GM18868 (cell line): ENCODE measurements at regions not wholly inside any gene's neighbourhood (a gene's known extent, or its start where the extent isn't known, plus 50 kb on each side); places are given as distances from the start of the nearest gene placed in this dataset.
"Not testable (repeated sequence)": the region's sequence is repeated elsewhere in the genome, so short reads cannot be mapped to it uniquely, and the experiment has no call there.

Experiments
- ATAC-seq: cut with Tn5 transposase; IDR thresholded peaks from one replicate; pipeline ENCODE4 v1.9.1; 2021; ENCODE audit warnings: mild to moderate bottlenecking, moderate library complexity; ENCODE audit not compliant: unreplicated experiment

DNA sequence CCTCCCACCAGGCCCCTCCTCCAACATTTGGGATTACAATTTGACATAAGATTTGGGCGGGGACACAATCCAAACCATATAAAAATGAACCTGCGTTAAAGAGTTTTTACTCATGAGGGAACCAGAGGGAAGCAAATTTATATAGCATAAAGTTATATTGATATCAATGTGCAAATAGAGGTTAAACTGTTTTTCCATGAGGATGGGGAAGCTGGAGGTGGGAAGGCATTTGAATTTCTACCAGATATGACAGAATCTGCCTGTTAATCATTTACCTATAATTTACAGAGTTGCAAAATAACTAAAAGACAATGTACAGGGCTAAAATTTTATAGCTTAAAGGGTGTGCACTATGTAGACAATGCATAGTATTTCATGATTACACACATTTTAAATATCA, 322.0 kb upstream of the FKBP1C start:
- no peak for ATAC-seq

DNA sequence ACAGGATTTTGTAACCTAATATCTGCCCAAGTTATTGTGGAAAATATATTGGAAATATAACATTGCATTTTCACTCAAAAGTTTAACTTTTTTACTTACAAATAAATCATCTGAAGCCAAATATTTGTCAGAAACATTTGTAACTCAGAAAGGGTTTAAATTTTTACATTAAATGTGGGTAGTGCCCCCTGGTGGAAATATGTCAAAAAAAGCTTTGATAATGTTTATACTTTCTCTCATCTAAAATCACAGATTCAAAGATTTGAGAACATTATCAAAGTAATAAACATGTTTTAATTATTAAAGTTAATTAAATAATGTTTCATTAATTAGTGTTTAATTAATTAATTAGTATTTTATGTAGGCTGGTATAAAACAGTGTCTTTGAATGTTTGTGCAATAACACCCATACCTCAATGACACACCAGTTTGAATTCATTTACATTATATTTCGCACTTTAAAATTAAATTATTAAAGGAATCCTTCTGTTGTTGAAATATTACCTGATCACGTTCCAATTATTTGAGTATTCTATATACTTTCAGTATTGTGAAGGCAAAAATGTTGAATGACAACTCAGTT, 320.1 kb upstream of the FKBP1C start:
- ATAC-seq = no peak

DNA sequence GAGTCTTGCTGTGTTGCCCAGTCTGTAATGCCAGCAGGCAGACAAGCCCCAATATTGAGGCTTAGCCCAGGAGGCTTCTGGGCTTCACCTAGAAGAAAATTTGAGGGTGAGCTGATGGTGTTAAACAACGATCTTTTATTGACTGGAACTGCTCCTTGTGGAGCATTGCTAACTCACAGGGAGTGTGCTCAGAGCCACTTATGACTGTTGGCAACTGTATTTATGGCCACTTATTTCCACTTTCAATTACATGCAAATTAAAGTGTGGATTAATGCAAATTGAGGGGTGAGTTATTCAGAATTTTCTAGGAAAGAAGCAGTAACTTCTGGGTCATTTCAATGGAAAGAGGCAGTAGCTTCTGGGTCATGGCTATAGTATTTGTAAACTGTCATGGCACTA, 317.2 kb upstream of the FKBP1C start:
- no peak for ATAC-seq

DNA sequence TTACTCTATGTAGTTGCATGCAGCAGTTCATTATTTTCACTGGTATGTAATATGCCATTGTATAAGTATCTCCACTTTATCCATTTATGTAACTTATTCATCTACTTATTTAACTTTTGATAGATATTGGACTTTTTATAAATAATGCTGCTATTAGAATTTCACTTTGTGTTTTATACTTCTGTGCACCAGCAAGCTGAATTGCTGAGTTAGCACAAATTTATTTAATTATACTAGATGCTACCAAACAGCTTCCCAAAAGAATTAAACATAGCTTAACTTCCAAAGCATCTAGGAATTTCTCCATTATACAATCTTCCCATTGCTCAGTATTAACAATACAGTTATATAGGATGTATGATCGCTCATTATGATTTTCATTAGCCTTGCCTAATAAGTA, 308.0 kb upstream of the FKBP1C start:
- ATAC-seq = no peak

DNA sequence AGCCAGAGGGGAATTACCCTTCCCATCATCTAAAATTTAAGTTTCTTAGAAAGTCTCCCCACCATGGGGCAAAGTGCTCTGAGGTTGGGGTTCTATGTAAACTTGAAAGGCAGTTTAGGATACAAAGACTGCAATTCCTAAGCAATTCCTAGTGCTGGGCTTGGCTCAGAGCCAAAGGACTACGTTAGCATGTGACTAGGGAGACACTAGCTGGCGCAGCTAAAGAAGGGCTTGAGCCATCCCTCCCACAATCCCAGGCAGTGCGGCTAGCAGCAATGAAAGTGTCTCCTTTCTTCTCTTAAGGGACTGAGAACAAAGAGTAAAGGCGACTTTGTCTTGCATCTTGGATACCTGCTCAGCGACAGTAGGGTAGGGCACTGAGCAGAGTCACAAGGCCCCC, 306.6 kb upstream of the FKBP1C start:
- no peak for ATAC-seq

DNA sequence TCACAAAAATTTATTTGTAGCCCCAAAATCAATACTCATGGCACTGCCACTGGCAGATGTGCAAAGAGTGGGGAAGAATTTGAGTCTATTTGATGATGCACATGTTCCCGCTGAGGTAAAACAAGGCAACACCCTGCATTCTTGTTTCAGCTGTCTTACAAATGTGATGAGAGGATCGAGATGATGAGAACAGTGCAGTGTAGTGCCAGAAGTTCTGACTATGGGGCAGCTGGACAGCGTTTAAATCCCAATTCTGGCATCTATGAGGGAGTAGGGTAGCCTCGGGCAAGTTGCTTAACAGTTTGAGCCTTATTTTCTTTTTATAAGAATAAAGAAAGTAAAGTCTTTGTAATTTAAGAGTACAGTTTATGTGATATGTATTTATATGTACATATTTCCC, 296.7 kb upstream of the FKBP1C start:
- no peak for ATAC-seq

DNA sequence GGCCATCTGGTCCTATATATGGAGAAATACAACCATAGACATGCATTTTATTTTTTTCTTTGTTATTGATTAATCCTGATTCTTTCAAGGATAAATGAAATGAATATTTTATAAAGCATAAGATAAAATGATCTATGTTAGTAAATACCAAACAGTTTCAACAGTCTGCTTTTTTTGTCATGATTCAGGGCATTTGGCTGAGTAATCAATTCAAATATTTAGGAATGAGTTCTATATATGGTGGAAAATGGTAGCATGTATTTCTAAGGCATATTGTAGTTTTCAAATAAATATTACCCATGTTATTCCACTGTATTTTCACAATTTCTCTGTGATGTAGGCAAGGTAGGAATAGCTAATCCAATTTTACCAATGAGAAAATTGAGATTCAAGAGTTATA, 287.5 kb upstream of the FKBP1C start:
- no peak for ATAC-seq

DNA sequence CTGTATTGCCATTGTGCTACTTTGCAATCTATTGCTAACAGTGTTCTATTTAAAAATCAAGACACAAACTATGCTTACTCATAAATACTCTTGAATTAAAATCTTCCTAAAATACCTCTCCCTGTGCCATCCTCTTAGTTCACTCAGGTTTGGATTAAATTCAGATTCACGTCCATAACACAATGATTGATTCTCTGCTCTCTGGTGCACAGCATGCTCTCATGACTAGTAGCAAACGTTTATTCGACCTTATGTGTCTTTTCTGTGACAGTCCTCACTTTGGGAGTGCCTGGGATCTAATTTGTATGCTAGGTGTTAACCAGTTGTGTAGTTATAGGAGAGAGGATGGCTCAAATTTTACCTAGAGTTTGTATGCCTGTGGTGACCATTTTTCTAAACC, 270.4 kb upstream of the FKBP1C start:
- no peak for ATAC-seq

DNA sequence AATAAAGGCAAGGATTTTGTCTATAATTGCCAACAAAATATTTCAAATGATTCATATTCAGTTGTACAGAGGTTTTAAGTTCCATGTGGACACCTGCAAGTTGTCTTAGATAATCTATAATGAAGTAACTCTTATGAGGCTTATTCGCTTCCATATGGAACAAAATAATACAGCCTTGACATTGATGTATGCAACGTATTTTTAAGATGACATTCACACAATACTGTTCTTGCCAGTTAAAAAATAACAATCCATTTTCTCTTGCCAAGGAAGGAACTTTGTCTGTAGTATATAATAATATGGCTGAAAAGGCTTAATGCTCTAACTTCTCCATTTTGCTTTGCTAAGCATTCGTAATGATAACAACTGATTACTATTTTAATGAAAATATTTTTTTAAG, 269.3 kb upstream of the FKBP1C start:
- ATAC-seq = no peak

DNA sequence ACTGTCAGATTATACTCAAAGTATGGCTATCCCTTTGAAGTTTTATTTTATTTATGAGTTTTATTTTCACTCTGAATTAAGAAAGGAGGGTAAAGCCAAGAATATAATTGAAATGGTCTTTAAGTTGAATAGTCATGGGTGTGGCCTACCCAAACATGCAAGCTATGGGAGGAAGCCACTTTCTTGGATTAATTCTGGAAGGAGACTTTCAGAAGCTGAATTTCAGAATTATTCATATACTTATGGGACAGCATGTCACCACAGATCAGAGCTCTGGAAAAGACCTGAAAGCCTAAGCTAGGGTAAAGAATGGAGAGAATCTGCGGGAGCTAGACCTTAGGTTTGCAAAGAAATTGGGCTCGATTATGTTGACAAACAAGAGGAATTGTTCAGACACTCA, 242.4 kb upstream of the FKBP1C start:
- ATAC-seq = no peak

DNA sequence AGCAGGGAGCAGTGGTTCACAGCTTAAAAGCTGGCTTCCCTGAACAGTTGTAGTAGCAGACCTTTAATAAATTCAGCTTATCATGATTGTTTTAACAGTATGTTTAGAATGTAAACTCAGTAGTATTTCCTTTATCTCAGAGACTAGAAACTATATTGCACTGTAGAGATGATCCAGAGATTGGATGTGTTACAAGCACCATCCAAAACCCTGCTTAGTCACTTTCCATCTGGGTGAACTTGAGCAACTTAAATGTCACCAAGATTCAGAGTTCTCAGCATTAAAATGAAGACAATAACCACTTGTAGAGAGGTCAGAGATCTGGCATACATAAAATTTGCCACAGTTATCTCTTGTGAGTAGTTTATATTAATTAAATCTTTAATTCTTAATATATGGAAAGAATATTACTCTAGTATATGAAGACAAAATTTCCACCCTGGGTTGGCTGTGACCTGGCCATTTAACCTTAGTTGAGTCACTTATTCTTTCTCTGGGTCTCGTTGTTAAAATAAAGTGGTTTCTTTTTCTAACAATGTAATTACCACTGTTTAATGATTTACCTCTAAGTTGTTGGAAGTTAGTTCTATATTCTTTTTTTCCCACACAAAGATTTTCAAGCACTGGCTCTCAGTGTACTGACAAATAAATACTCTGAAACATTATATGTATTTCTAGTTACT, 239.2 kb upstream of the FKBP1C start:
- no peak for ATAC-seq

DNA sequence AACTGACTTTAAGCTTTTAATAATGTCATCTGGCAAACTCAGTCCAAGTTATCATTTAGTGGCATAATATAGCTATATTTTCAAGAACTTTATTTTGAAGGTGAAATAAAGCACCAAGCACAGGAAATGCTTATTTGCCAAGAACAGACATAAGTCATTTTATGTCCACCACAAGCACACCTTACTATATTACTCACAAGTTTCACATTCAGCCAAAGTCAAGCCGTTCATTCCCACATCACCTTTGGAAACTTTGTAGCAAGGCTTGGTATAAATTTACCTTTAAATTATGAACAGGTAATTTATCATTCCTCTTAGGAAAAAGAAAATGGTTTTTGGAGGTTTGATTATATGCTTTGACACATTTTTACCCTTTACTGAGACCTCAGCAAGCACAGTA, 236.8 kb upstream of the FKBP1C start:
- ATAC-seq = peak; percentile 54

DNA sequence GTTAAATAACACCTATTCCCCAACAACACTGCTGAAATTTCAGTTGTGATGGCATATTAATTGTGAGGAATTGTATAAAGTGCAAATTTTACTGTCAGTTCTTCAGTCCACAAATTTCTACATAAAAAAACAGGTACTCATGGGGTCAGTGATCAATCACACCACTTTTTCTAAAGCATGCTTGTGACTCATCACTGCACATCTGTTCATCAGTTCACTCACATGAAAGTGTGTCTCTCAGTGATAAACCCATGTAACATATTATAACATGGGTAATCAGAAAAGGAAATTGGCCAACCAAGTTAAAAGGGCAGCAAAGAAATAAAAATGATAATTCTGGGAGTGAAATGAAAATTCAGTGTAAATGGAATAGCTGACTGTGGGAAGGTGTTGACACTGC, 234.7 kb upstream of the FKBP1C start:
- no peak for ATAC-seq

DNA sequence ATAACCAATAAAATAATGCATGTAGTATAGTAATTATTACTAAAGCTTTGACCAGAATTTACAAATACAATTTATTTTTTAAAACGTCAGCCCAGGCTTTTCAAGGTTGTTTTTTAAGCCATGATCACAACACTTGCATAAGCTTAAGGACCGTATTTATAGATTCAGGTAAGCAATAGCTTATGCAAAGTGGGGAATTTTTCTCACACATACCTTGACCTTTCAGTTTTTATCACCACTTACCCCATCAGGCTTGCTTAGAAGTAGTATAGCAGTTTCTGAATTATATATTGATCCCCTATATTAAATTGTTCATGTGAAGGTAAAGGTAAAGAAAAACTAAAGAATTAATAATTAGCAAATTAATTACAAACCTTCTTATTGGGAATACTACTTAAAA, 232.3 kb upstream of the FKBP1C start:
- ATAC-seq = no peak

DNA sequence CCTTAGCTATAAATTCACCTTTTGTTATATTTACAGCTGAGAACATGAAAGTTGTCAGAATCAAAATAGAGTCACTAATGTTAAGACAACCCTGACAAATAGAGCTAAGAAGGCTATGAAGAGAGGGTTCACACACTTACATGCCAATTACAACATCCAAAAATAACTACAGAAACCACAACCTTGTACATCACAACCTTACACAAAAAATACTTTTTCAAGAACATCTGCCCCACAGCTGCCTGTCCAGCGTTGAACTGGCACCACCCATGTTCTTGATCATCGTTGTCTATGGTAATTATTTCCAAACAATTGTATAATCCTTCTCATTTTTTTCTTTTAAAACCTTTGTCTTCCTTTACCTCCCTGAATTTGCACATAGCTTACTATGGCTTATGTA, 231.2 kb upstream of the FKBP1C start:
- ATAC-seq = no peak

DNA sequence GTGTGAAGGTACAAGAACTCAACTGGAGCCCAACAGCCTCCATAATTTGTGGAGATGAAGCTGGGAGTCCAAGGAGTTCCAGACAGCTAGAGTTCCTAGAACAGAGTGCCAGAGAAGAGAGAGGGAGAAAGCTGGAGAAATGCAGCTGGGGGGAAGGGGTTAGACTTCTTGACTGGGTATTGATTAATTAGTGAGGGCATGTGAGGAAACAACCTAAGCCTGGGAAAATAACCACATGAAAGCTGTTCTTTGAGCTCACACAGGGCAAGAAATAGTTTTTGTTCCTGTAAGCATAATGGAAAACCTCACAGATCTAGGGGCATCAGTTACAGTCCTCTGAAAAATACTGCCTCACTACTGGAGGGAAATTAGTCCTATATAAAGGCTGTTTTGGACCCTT, 230.5 kb upstream of the FKBP1C start:
- ATAC-seq = no peak

DNA sequence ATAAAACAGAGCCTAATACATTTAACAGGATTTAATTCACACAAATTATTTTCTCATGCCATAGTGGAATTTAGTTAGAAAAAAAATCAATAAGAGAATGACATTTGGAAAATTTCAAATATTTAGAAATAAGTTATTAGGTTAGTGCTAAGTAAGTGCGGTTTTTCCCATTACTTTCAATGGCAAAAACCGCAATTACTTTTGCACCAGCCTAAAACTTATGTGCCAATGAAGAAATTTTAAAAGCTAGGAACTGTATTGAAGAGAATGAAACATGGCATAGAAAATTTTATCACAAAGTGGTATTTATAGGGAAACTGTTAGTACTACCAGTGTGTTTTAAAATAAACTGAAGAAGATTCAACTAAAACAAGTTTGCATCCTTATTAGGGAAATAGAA, 228.3 kb upstream of the FKBP1C start:
- ATAC-seq = no peak

DNA sequence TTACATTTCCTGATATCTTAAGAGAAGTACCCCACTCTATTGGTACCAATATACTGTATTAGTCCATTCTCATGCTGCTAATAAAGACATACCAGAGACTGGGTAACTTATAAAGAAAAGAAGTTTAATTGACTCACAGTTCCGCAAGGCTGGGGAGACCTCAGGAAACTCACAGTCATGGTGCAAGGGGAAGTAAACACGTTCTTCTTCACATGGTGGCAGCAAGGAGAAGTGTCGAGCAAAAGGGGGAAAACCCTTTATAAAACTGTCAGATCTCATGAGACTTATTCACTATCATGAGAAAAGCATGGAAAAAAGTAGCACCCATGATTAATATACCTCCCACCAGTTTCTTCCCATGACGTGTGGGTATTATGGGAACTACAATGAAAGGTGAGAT, 219.6 kb upstream of the FKBP1C start:
- ATAC-seq = not testable (repeated sequence)

DNA sequence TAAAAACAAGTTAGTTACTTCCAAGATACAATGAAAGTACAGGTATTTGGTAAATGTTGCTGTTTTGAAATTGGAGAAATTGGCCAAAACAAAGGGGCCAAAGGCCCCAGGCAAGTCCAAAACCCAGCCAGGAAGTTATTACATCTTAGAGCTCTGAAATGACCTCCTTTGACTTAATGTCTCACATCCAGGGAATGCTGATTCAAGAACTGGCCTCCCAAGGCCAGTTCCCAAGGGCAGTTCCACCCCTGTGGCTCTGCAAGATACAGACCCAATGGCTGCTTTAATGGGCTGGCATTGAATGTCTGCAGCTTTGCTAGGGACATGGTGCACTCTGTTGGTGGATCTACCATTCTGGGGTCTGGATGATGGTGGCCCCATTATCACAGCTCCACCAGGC, 217.3 kb upstream of the FKBP1C start:
- ATAC-seq = no peak

DNA sequence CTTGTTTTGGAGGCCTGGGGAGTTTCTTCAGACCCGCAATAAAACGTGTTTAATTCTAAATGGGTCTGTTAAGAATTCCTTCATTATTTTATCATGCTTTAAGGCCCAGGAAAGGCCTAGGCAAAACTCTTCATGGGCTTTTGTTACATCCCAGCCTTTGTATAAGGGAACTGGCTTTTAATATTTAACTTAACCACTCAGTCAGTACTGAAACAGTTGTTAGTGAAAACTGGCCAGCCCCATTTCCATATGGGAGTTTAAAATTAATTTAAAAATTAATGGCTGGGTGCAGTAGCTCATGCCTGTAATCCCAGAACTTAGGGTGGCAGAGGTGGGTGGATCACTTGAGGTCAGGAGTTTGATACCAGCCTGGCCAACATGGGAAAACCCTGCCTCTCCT, 213.2 kb upstream of the FKBP1C start:
- no peak for ATAC-seq

DNA sequence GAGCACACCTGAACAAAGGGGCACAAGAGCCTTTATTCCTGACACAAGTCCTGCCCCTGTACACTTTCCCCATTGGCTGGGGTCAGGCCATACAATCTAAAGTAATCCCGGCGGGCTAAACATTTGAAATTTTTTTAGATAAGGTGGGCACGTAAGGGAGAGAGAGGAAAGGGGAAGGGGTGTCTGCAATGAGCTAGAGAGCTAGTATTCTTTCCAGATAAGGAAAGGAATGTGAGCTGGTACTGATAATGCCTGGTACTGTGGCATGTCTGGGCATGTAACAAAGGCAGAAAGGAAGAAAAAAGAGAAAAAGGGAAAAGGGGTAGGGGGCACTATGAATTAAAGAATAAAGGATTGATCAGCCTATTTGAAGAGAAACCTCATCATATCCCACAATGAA, 212.0 kb upstream of the FKBP1C start:
- ATAC-seq = not testable (repeated sequence)

DNA sequence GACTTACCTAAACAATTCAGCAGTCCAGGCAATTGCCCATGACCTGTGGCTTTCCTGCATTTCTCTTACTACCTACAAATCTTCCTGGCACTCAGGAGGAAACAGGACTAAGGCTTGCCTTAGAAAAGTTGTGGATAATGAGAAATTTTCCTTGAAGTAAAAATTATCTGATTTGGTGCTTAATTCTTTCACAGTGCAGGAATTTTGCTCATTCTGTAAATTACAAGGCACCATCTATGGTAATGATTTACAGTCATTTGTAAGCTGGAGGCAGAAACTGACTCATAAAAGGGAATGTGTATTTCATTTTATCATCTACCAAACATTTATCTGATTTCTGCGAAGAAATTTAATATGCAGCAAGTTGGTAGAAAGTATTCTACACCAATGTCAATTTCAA, 211.5 kb upstream of the FKBP1C start:
- no peak for ATAC-seq

DNA sequence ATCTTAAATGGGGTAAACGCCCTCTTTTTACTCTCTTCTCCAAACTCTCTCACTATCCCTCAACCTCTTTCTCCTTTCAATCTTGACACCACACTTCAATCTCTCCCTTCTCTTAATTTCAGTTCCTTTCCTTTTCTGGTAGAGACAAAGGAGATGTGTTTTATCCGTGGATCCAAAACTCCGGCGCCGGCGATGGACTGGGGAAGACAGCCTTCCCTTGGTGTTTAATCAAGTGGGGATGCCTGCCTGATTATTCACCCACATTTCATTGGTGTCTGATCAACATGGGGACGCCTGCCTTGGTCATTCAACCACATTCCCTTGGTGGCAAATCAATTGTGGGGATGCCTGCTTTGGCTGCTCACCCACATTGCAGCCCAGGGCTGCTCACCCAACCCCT, 205.3 kb upstream of the FKBP1C start:
- ATAC-seq = not testable (repeated sequence)
